Keratinocyte (primary cell): ENCODE measurements at regions not wholly inside any gene's neighbourhood (a gene's known extent, or its start where the extent isn't known, plus 50 kb on each side); places are given as distances from the start of the nearest gene placed in this dataset.

Experiments used
- CTCF ChIP-seq, 3 experiments: IDR thresholded peaks in 1 of 3; conservative IDR thresholded peaks in 1 of 3; optimal IDR thresholded peaks in 1 of 3; 2 replicates in 2 of 3; 3 replicates in 1 of 3; pipeline versions ENCODE3 to v1.5.1; 2011; ENCODE audit warnings: low read length in 3 of 3, mild to moderate bottlenecking in 3 of 3, moderate library complexity in 2 of 3, control low read depth in 1 of 3, inconsistent platforms in 1 of 3; ENCODE audit not compliant: insufficient read depth in 2 of 3; ENCODE audit errors: extremely low read depth in 1 of 3
- EZH2 ChIP-seq: IDR thresholded peaks from one replicate; pipeline ENCODE4 v1.6.1; 2012; ENCODE audit warnings: inconsistent platforms, mild to moderate bottlenecking, low read length, moderate library complexity

DNA sequence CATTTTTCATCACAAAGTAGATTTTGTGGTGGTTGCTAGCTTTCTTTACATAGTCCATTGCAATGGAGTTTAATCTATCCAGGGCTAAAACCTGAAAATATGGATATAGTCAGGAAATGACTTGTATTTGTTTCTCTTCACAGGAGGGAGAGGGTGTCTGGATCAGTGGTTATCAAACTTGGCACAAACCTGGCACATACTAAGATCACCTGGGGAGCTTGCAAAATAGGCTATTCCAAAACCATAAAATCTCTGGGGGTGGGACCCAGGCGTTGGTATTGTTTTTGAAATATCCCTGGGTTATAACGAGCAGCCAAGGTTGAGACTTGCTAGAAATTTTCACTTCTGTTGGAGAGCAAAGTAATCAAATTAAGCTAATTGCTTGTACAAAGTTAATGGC is 179.9 kb downstream of the PCSK1 start:
- TF ChIP-seq CTCF (optimal IDR thresholded peaks at IDR 0.05 in 1 of 3, IDR thresholded peaks at IDR 0.05 in 1 of 3, conservative IDR thresholded peaks at IDR 0.05 in 1 of 3; ENCODE audit: extremely low read depth in 1 of 3, insufficient read depth in 2 of 3, low read length in 3 of 3) (no peak), EZH2 (no peak)
